ENCODE measurements at regions not wholly inside any gene's neighbourhood (a gene's known extent, or its start where the extent isn't known, plus 50 kb on each side); places are given as distances from the start of the nearest gene placed in this dataset.

DNA sequence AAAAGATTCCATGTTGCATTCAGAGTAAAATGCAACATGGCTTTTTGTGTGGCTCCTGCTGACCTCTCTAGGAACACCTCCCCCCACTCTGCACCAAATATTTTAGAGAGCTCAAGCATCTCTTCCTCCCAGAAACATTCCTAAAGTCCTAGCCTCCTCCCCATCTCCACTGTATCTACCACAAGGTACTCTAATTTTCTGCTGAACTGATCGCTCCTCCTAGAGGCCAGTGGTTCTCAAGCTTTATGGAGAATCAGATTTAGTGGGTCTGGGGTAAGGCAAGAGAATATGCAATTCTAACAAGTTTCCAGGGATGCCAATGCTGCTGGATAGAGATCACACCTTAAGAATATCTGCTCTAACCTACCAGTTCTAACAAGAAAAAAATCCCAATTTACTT is 89.5 kb upstream of the HNRNPA3 start:
- TF ChIP-seq, protein P1, sequence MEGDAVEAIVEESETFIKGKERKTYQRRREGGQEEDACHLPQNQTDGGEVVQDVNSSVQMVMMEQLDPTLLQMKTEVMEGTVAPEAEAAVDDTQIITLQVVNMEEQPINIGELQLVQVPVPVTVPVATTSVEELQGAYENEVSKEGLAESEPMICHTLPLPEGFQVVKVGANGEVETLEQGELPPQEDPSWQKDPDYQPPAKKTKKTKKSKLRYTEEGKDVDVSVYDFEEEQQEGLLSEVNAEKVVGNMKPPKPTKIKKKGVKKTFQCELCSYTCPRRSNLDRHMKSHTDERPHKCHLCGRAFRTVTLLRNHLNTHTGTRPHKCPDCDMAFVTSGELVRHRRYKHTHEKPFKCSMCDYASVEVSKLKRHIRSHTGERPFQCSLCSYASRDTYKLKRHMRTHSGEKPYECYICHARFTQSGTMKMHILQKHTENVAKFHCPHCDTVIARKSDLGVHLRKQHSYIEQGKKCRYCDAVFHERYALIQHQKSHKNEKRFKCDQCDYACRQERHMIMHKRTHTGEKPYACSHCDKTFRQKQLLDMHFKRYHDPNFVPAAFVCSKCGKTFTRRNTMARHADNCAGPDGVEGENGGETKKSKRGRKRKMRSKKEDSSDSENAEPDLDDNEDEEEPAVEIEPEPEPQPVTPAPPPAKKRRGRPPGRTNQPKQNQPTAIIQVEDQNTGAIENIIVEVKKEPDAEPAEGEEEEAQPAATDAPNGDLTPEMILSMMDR (conservative IDR thresholded peaks at IDR 0.05; ENCODE audit: low read length), result no peak
- no peak for TF ChIP-seq EZH2phosphoT487 (IDR thresholded peaks at IDR 0.05; ENCODE audit: borderline replicate concordance, low read depth, low read length)
